GM18507 (cell line): ENCODE measurements at regions not wholly inside any gene's neighbourhood (a gene's known extent, or its start where the extent isn't known, plus 50 kb on each side); places are given as distances from the start of the nearest gene placed in this dataset.

ENCODE experiments used
- DNase-seq: peaks from one replicate; pipeline ENCODE4 v3.0.0; 2011; ENCODE audit warnings: low read depth; ENCODE audit not compliant: insufficient read length; ENCODE audit errors: extremely low spot score
- FAIRE-seq: peaks from 2 replicates; lab custom pipeline; 2011; peaks lifted over from hg19 to GRCh38; lab: Jason Lieb, UNC

GRCh38 chr18:46310675-46311345, 206.6 kb downstream of the HAUS1 start:
- FAIRE-seq (no peak), DNase-seq (no peak)

- FAIRE-seq: no peak
- no peak for DNase-seq
Measured at GRCh38 chr18:46311491-46311890, 207.3 kb downstream of the HAUS1 start.

- no peak for FAIRE-seq
- no peak for DNase-seq
Measured at GRCh38 chr18:46312221-46312620, 208.0 kb downstream of the HAUS1 start.

GRCh38 chr18:46313521-46313920, 209.3 kb downstream of the HAUS1 start:
- DNase-seq (no peak), FAIRE-seq (no peak)

- FAIRE-seq (no peak), DNase-seq (no peak)
Measured at GRCh38 chr18:46314011-46314410, 209.8 kb downstream of the HAUS1 start.

GRCh38 chr18:46315161-46315560, 211.0 kb downstream of the HAUS1 start:
- FAIRE-seq (no peak), DNase-seq (no peak)

GRCh38 chr18:46318356-46318755, 214.2 kb downstream of the HAUS1 start:
- FAIRE-seq: no peak

GRCh38 chr18:46319783-46320182, 215.6 kb downstream of the HAUS1 start:
- DNase-seq (no peak), FAIRE-seq (no peak)

More at GRCh38 chr18:46318356-46318755, 214.2 kb downstream of the HAUS1 start:
- no peak for DNase-seq

- FAIRE-seq (no peak), DNase-seq (no peak)
Measured at GRCh38 chr18:46320297-46320696, 216.1 kb downstream of the HAUS1 start.

- DNase-seq (no peak), FAIRE-seq (no peak)
Measured at GRCh38 chr18:46320928-46321711, 216.9 kb downstream of the HAUS1 start.

GRCh38 chr18:46321955-46322354, 217.8 kb downstream of the HAUS1 start:
- no peak for DNase-seq

GRCh38 chr18:46322411-46322891, 218.3 kb downstream of the HAUS1 start:
- FAIRE-seq (no peak), DNase-seq (no peak)

More at GRCh38 chr18:46321955-46322354, 217.8 kb downstream of the HAUS1 start:
- no peak for FAIRE-seq

- FAIRE-seq (no peak), DNase-seq (no peak)
Measured at GRCh38 chr18:46322941-46323340, 218.8 kb downstream of the HAUS1 start.

GRCh38 chr18:46324087-46324955, 220.1 kb downstream of the HAUS1 start:
- FAIRE-seq (peak; percentile 71), DNase-seq (no peak)

GRCh38 chr18:46325895-46326294, 221.7 kb downstream of the HAUS1 start:
- DNase-seq (no peak), FAIRE-seq (no peak)

- no peak for DNase-seq
- FAIRE-seq: no peak
Measured at GRCh38 chr18:46329736-46330246, 225.6 kb downstream of the HAUS1 start.

- no peak for FAIRE-seq
- no peak for DNase-seq
Measured at GRCh38 chr18:46331316-46331715, 227.1 kb downstream of the HAUS1 start.

GRCh38 chr18:46332286-46332801, 228.2 kb downstream of the HAUS1 start:
- DNase-seq (no peak), FAIRE-seq (no peak)

GRCh38 chr18:46332921-46333341, 228.7 kb downstream of the HAUS1 start:
- FAIRE-seq: no peak
- no peak for DNase-seq
